A549 (cell line): ENCODE measurements at regions not wholly inside any gene's neighbourhood (a gene's known extent, or its start where the extent isn't known, plus 50 kb on each side); places are given as distances from the start of the nearest gene placed in this dataset.

ENCODE experiments used
- ATAC-seq, 2 experiments: fragments of 200-7000 bp in 1 of 2; fragments of >200 bp in 1 of 2; cut with Nextera tagmentation in 1 of 2; cut with Tn5 transposase in 1 of 2; 3 replicates each; pipeline versions ENCODE4 v1.8.0 to v1.9.1; 2018 to 2020; ENCODE audit warnings: mild to moderate bottlenecking in 1 of 2, moderate library complexity in 1 of 2
- CTCF ChIA-PET: fragments of 300-600 bp; sonication (Branson Sonifier 250); formaldehyde crosslinking; extraction: SDS; loops from one replicate; lab custom pipeline; 2021; ENCODE audit warnings: antibody characterized with exemption, inconsistent platforms; lab: Yijun Ruan, JAX
- POLR2A ChIA-PET: fragments of 350-600 bp; formaldehyde crosslinking; extraction: SDS; loops from one replicate; lab custom pipeline; 2021; ENCODE audit warnings: antibody characterized with exemption, inconsistent platforms; lab: Yijun Ruan, JAX
- DNase-seq, 2 experiments: peaks; one replicate each; pipeline versions ENCODE4 v3.0.0 to v3.0.0-alpha.2; 2011 to 2016; ENCODE audit warnings: low read depth in 1 of 2, low spot score in 1 of 2
- FAIRE-seq: peaks from 2 replicates; lab custom pipeline; 2011; peaks lifted over from hg19 to GRCh38; lab: Jason Lieb, UNC
- H3K27ac ChIP-seq, 2 experiments: fragments of >200 bp; sonication (Bioruptor Twin); formaldehyde crosslinking; 3 replicates each; pipeline ENCODE4 v1.5.1; 2016 to 2017
- H3K4me1 ChIP-seq: fragments of >200 bp; sonication (Bioruptor Twin); formaldehyde crosslinking; 3 replicates; pipeline ENCODE4 v1.6.1; 2016
- H3K4me2 ChIP-seq: fragments of >200 bp; sonication (Bioruptor Twin); formaldehyde crosslinking; 3 replicates; pipeline ENCODE4 v1.6.1; 2016
- H3K4me3 ChIP-seq: fragments of >200 bp; sonication (Bioruptor Twin); formaldehyde crosslinking; 3 replicates; pipeline ENCODE4 v1.5.1; 2016
- H3K9me3 ChIP-seq: fragments of >200 bp; sonication (Bioruptor Twin); formaldehyde crosslinking; 3 replicates; pipeline ENCODE4 v1.6.1; 2016
- BCL3 ChIP-seq: fragments of >200 bp; sonication (Bioruptor Twin); formaldehyde crosslinking; IDR thresholded peaks from 3 replicates; pipeline ENCODE4 v1.6.1; 2016
- CBX2 ChIP-seq: fragments of 200-600 bp; sonication (generic); IDR thresholded peaks from 2 replicates; pipeline ENCODE4 v1.6.1; 2016; ENCODE audit warnings: low read depth, mild to moderate bottlenecking, borderline replicate concordance
- E2F6 ChIP-seq: IDR thresholded peaks from 2 replicates; pipeline ENCODE4 v1.6.1; 2012; ENCODE audit warnings: low read depth, borderline replicate concordance
- EHMT2 ChIP-seq: fragments of 200-600 bp; sonication (generic); IDR thresholded peaks from 2 replicates; pipeline ENCODE4 v1.6.1; 2016; ENCODE audit warnings: antibody characterized with exemption, low read depth, mild to moderate bottlenecking, moderate library complexity
- ESRRA ChIP-seq: fragments of 150-350 bp; IDR thresholded peaks from 2 replicates; pipeline ENCODE4 v1.6.1; 2014; ENCODE audit warnings: mild to moderate bottlenecking, low read length, borderline replicate concordance
- FOSB ChIP-seq: fragments of 250-450 bp; sonication (Bioruptor Pico); IDR thresholded peaks from 2 replicates; pipeline ENCODE4 v1.5.0; 2020; ENCODE audit warnings: mild to moderate bottlenecking, moderate library complexity
- FOXS1 ChIP-seq: fragments of 250-450 bp; sonication (Bioruptor Pico); IDR thresholded peaks from 2 replicates; pipeline ENCODE4 v1.5.0; 2020; ENCODE audit warnings: mild to moderate bottlenecking, moderate library complexity
- HDAC2 ChIP-seq: fragments of 200-600 bp; sonication (generic); IDR thresholded peaks from 2 replicates; pipeline ENCODE4 v1.6.1; 2016
- HES2 ChIP-seq: fragments of >200 bp; sonication (Bioruptor Twin); formaldehyde crosslinking; IDR thresholded peaks from 2 replicates; pipeline ENCODE4 v1.6.1; 2016
- HMGXB4 ChIP-seq: fragments of 250-450 bp; sonication (Bioruptor Pico); IDR thresholded peaks from 2 replicates; pipeline ENCODE4 v1.5.0; 2021; ENCODE audit warnings: mild to moderate bottlenecking, moderate library complexity, borderline replicate concordance
- HOXA7 ChIP-seq: fragments of 250-450 bp; sonication (Bioruptor Pico); IDR thresholded peaks from 2 replicates; pipeline ENCODE4 v1.5.0; 2020; ENCODE audit warnings: mild to moderate bottlenecking, moderate library complexity
- MAZ ChIP-seq: fragments of 150-350 bp; IDR thresholded peaks from 2 replicates; pipeline ENCODE4 v1.6.1; 2014; ENCODE audit warnings: antibody characterized with exemption, low read depth, low read length, borderline replicate concordance
- NFE2L2 ChIP-seq: fragments of 150-350 bp; conservative IDR thresholded peaks from 2 replicates; pipeline ENCODE4 v1.6.1; 2014; ENCODE audit warnings: low read length
- POLR2A ChIP-seq: IDR thresholded peaks from 2 replicates; pipeline ENCODE4 v1.6.1; 2012; ENCODE audit warnings: mild to moderate bottlenecking, low read length
- POLR2AphosphoS2 ChIP-seq: conservative IDR thresholded peaks from 2 replicates; pipeline ENCODE4 v1.6.1; 2012; ENCODE audit warnings: low read length, improper control_type of control experiment, inconsistent platforms
- RFX5 ChIP-seq: fragments of 450-650 bp; IDR thresholded peaks from 2 replicates; pipeline ENCODE4 v1.7.1; 2014; ENCODE audit warnings: antibody characterized with exemption, mild to moderate bottlenecking, moderate library complexity
- RNF2 ChIP-seq: fragments of 200-600 bp; sonication (generic); IDR thresholded peaks from 2 replicates; pipeline ENCODE4 v1.6.1; 2016; ENCODE audit warnings: low read depth, mild to moderate bottlenecking, antibody characterized with exemption, moderate library complexity, borderline replicate concordance
- SREBF2 ChIP-seq: fragments of 450-650 bp; IDR thresholded peaks from 2 replicates; pipeline ENCODE4 v1.6.1; 2014; ENCODE audit warnings: mild to moderate bottlenecking, moderate library complexity
- USF2 ChIP-seq: fragments of 450-650 bp; IDR thresholded peaks from 2 replicates; pipeline ENCODE4 v1.6.1; 2014; ENCODE audit warnings: antibody characterized with exemption
- ZNF302 ChIP-seq: fragments of 250-450 bp; sonication (Bioruptor Pico); IDR thresholded peaks from 2 replicates; pipeline ENCODE4 v1.9.0; 2021; ENCODE audit warnings: inconsistent platforms, mild to moderate bottlenecking, moderate library complexity
- WGBS: methylation state at CpG from one replicate; pipeline ENCODE4 v1.1.6; 2017; ENCODE audit errors: missing lambda C conversion rate; 5-methylcytosine and 5-hydroxymethylcytosine counted together

- H3K9me3 ChIP-seq: no peaks in the 10 kb centered on the region
- ATAC-seq (no peak), DNase-seq (no peak), FAIRE-seq (no peak)
- POLR2A ChIA-PET: no interaction called here
- TF ChIP-seq FOXS1: no peak
- no peak for TF ChIP-seq HOXA7 (CRISPR knock-in tag)
- TF ChIP-seq E2F6: no peak
- no peak for TF ChIP-seq POLR2AphosphoS2
- TF ChIP-seq ZNF302 (CRISPR knock-in tag): no peak
- no peak for TF ChIP-seq CBX2
- no peak for TF ChIP-seq NFE2L2
- no peak for TF ChIP-seq HES2
- no peak for TF ChIP-seq POLR2A
- no peak for TF ChIP-seq RNF2
- TF ChIP-seq SREBF2: no peak
- no peak for TF ChIP-seq FOSB
- no peak for TF ChIP-seq HDAC2
- no peaks in the 10 kb centered on the region for H3K4me1 ChIP-seq
- no peak overlapping the region for H3K4me3 ChIP-seq
- 12% methylated on average over 3 of the region's 3 CpGs for WGBS
- CTCF ChIA-PET: no interaction called here
- H3K4me2 ChIP-seq: no peak overlapping the region
- no peak overlapping the region for H3K27ac ChIP-seq
Measured at GRCh38 chr5:89024045-89024444, 141.1 kb upstream of the MEF2C start.

- no peak for ATAC-seq
- no peak overlapping the region for H3K27ac ChIP-seq
- TF ChIP-seq BCL3: no peak
- TF ChIP-seq USF2: no peak
- TF ChIP-seq FOSB: no peak
- no peak for TF ChIP-seq HMGXB4 (CRISPR knock-in tag)
- TF ChIP-seq RFX5: no peak
- no peak for TF ChIP-seq NFE2L2
- no peak for TF ChIP-seq EHMT2
- TF ChIP-seq MAZ: no peak
- no peak for TF ChIP-seq ESRRA
- FAIRE-seq: no peak
- H3K4me3 ChIP-seq: no peak overlapping the region
- DNase-seq: no peak
- no peaks in the 10 kb centered on the region for H3K4me1 ChIP-seq
- WGBS: 8% methylated on average over 4 of the region's 4 CpGs
- ChIA-PET POLR2A (no interaction called here), CTCF (no interaction called here)
- no peak overlapping the region for H3K4me2 ChIP-seq
- no peaks in the 10 kb centered on the region for H3K9me3 ChIP-seq
Measured at GRCh38 chr5:89020926-89021610, 138.1 kb upstream of the MEF2C start.
